ENCODE measurements at regions not wholly inside any gene's neighbourhood (a gene's known extent, or its start where the extent isn't known, plus 50 kb on each side); places are given as distances from the start of the nearest gene placed in this dataset.
"Not testable (repeated sequence)": the region's sequence is repeated elsewhere in the genome, so short reads cannot be mapped to it uniquely, and the experiment has no call there.

GRCh38 chr2:61623747-61624146 is 85.6 kb upstream of the XPO1 start:
- H3K9me3 ChIP-seq (ENCODE audit: control insufficient read depth, insufficient read depth, low read length), result no peaks in the 10 kb centered on the region
- no peaks in the 10 kb centered on the region for H3K36me3 ChIP-seq (ENCODE audit: control insufficient read depth, insufficient read depth, low read length)
- no peak overlapping the region for H3K4me3 ChIP-seq (ENCODE audit: low read depth, low read length)
- H3K9ac ChIP-seq (ENCODE audit: low read depth, low read length), result no peak overlapping the region
- H3K27me3 ChIP-seq (ENCODE audit: control insufficient read depth, insufficient read depth, low read length), result no peaks in the 10 kb centered on the region
- no peaks in the 10 kb centered on the region for H3K4me1 ChIP-seq (ENCODE audit: control insufficient read depth, insufficient read depth, low read length)
- no peak overlapping the region for H3K27ac ChIP-seq (ENCODE audit: low read depth, low read length)

DNA sequence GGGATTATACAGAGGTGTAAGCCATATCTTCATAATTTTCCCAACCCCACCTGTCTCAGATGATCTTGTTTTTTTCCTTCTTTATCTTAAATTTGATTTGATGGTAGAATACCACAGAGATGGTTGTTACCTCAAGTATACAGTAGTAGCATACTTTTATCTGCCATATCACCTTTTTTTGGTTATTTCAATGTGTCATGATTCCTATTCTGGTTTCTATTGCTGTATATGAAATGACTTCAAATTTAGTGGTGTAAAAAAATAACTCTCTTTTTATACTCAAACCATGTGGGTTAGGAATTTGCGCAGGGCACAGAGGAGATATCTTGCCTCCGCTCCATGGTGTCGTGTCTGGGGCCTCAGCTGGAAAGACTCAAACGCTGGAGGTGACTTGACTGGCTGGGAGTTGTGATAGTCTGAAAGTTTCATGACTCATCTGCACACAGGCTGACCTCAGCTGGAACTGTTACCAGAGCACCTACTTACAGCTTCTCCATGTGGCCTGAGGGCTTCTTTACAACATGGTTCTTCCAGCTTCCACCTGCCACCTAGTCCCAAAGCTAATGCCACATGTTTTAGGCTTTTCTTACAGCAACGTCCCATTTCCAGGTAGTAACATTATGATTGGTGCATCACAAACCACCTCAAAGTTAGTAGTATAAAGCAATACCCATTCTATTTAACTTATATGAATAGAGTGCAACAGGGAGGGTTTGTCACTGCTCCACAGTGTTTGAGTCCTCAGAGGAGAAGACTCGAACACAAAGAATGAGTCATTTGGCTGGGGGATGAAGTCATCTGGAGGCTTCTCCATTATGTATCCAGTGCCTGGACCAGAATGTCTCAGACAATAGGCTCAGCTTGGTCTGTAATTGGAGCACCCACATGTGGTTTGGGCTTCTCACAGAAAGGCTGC is 82.3 kb upstream of the XPO1 start:
- no peaks in the 10 kb centered on the region for H3K4me1 ChIP-seq (ENCODE audit: control insufficient read depth, insufficient read depth, low read length)
- H3K4me3 ChIP-seq (ENCODE audit: low read depth, low read length), result no peak overlapping the region
- no peak overlapping the region for H3K9ac ChIP-seq (ENCODE audit: low read depth, low read length)
- H3K27me3 ChIP-seq (ENCODE audit: control insufficient read depth, insufficient read depth, low read length), result no peaks in the 10 kb centered on the region
- no peaks in the 10 kb centered on the region for H3K9me3 ChIP-seq (ENCODE audit: control insufficient read depth, insufficient read depth, low read length)
- H3K36me3 ChIP-seq (ENCODE audit: control insufficient read depth, insufficient read depth, low read length), result no peaks in the 10 kb centered on the region
- H3K27ac ChIP-seq (ENCODE audit: low read depth, low read length), result no peak overlapping the region

- H3K27me3 ChIP-seq (ENCODE audit: control insufficient read depth, insufficient read depth, low read length), result no peaks in the 10 kb centered on the region
- H3K4me1 ChIP-seq (ENCODE audit: control insufficient read depth, insufficient read depth, low read length), result no peaks in the 10 kb centered on the region
- no peaks in the 10 kb centered on the region for H3K9me3 ChIP-seq (ENCODE audit: control insufficient read depth, insufficient read depth, low read length)
- H3K27ac ChIP-seq (ENCODE audit: low read depth, low read length), result no peak overlapping the region
- H3K4me3 ChIP-seq (ENCODE audit: low read depth, low read length), result no peak overlapping the region
- no peaks in the 10 kb centered on the region for H3K36me3 ChIP-seq (ENCODE audit: control insufficient read depth, insufficient read depth, low read length)
- H3K9ac ChIP-seq (ENCODE audit: low read depth, low read length), result no peak overlapping the region
Measured at GRCh38 chr2:61619561-61619960, 81.4 kb upstream of the XPO1 start.

GRCh38 chr2:61617610-61618009 is 79.5 kb upstream of the XPO1 start:
- Histone ChIP-seq H3K9ac (ENCODE audit: low read depth, low read length) (no peak overlapping the region), H3K4me1 (ENCODE audit: control insufficient read depth, insufficient read depth, low read length) (no peaks in the 10 kb centered on the region)

DNA sequence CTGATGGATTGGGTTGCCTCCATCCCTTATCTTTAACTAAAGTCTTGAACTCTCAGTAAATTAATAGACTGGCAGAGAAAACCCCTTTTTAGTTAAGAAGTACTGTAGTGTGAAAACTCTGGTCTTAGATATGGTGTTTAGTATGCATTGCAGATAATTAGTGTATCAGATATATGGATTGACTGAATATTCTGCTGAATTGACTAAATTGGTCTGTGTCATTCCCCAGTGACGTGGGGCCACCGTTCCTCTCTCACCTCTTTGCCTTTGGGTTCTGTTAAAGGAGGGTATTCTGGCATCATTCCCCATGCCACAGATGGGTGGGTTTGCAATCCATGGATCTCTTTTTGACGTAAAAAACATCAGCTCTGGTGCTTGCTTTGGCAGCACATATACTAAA is 67.1 kb upstream of the XPO1 start:
- H3K4me1 ChIP-seq (ENCODE audit: control insufficient read depth, insufficient read depth, low read length), result no peaks in the 10 kb centered on the region
- H3K4me3 ChIP-seq (ENCODE audit: low read depth, low read length), result no peak overlapping the region
- no peak overlapping the region for H3K9ac ChIP-seq (ENCODE audit: low read depth, low read length)
- H3K27me3 ChIP-seq (ENCODE audit: control insufficient read depth, insufficient read depth, low read length), result no peaks in the 10 kb centered on the region
- H3K9me3 ChIP-seq (ENCODE audit: control insufficient read depth, insufficient read depth, low read length), result no peaks in the 10 kb centered on the region
- no peaks in the 10 kb centered on the region for H3K36me3 ChIP-seq (ENCODE audit: control insufficient read depth, insufficient read depth, low read length)
- no peak overlapping the region for H3K27ac ChIP-seq (ENCODE audit: low read depth, low read length)

More at GRCh38 chr2:61617610-61618009, 79.5 kb upstream of the XPO1 start:
- no peak overlapping the region for H3K27ac ChIP-seq (ENCODE audit: low read depth, low read length)
- H3K4me3 ChIP-seq (ENCODE audit: low read depth, low read length), result no peak overlapping the region
- no peaks in the 10 kb centered on the region for H3K27me3 ChIP-seq (ENCODE audit: control insufficient read depth, insufficient read depth, low read length)
- H3K36me3 ChIP-seq (ENCODE audit: control insufficient read depth, insufficient read depth, low read length), result no peaks in the 10 kb centered on the region
- H3K9me3 ChIP-seq (ENCODE audit: control insufficient read depth, insufficient read depth, low read length), result no peaks in the 10 kb centered on the region

DNA sequence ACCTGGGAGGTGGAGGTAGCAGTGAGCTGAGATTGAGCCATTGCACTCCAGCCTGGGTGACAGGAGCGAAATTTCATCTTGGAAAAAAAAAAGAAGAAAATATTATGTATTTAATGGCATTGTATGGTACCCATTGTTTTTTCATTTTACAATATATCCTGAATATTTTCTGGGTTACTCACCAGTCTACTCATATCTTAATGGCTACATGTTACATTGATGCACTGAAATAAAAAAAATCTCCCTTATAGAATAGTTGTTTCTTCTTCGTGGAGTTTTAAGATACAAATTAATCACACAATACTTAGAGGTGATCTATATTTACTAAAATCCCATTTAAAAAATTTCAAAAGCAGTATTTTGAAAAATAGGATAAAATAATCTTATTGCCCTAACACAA is 66.3 kb upstream of the XPO1 start:
- Histone ChIP-seq H3K4me1 (ENCODE audit: control insufficient read depth, insufficient read depth, low read length) (no peaks in the 10 kb centered on the region), H3K9ac (ENCODE audit: low read depth, low read length) (no peak overlapping the region), H3K27ac (ENCODE audit: low read depth, low read length) (no peak overlapping the region), H3K36me3 (ENCODE audit: control insufficient read depth, insufficient read depth, low read length) (no peaks in the 10 kb centered on the region), H3K27me3 (ENCODE audit: control insufficient read depth, insufficient read depth, low read length) (no peaks in the 10 kb centered on the region), H3K4me3 (ENCODE audit: low read depth, low read length) (no peak overlapping the region), H3K9me3 (ENCODE audit: control insufficient read depth, insufficient read depth, low read length) (no peaks in the 10 kb centered on the region)

DNA sequence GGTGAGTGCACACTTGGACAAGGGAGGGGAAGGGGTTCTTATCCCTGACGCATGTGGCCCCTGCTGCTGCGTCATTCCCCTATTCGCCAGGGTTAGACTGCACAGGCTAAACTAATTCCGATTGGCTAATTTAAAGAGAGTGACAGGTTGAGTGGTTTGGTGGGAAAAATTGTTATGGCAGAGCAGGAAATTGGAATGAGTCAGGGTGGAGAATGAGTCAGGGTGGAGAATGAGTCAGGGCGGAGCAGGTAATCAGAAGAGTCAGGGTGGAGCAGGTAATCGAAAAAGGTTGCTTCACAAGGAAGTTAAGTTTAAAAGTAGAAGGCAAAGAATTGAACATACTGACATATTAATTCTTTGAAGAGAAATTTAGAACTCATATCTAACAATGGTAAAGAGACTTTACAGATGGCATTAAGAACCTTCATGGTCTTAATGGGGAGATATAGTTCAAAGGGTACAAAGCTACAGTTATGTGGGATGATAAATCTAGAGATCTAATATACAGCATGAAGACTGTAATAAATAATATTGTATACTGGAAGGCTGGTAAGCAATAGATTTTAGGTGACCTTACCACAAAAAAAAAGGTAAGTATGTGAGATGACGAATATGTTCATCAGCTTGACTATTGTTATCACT is 60.5 kb upstream of the XPO1 start:
- not testable (repeated sequence) for H3K27me3 ChIP-seq (ENCODE audit: control insufficient read depth, insufficient read depth, low read length); H3K9ac ChIP-seq (ENCODE audit: low read depth, low read length); H3K4me3 ChIP-seq (ENCODE audit: low read depth, low read length); H3K36me3 ChIP-seq (ENCODE audit: control insufficient read depth, insufficient read depth, low read length); H3K9me3 ChIP-seq (ENCODE audit: control insufficient read depth, insufficient read depth, low read length)
- peak overlapping the region; percentile 92 for H3K27ac ChIP-seq (ENCODE audit: low read depth, low read length)
- peaks cover 15% of the 10 kb centered on the region for H3K4me1 ChIP-seq (ENCODE audit: control insufficient read depth, insufficient read depth, low read length)

GRCh38 chr2:61597300-61598289 is 59.4 kb upstream of the XPO1 start:
- Histone ChIP-seq H3K4me1 (ENCODE audit: control insufficient read depth, insufficient read depth, low read length) (peaks cover 15% of the 10 kb centered on the region), H3K27ac (ENCODE audit: low read depth, low read length) (peak overlapping the region; percentile 92), H3K36me3 (ENCODE audit: control insufficient read depth, insufficient read depth, low read length) (no peaks in the 10 kb centered on the region), H3K9me3 (ENCODE audit: control insufficient read depth, insufficient read depth, low read length) (no peaks in the 10 kb centered on the region), H3K9ac (ENCODE audit: low read depth, low read length) (no peak overlapping the region), H3K4me3 (ENCODE audit: low read depth, low read length) (no peak overlapping the region), H3K27me3 (ENCODE audit: control insufficient read depth, insufficient read depth, low read length) (no peaks in the 10 kb centered on the region)

- not testable (repeated sequence) for H3K4me3 ChIP-seq (ENCODE audit: low read depth, low read length); H3K36me3 ChIP-seq (ENCODE audit: control insufficient read depth, insufficient read depth, low read length); H3K9me3 ChIP-seq (ENCODE audit: control insufficient read depth, insufficient read depth, low read length); H3K9ac ChIP-seq (ENCODE audit: low read depth, low read length); H3K27me3 ChIP-seq (ENCODE audit: control insufficient read depth, insufficient read depth, low read length); H3K27ac ChIP-seq (ENCODE audit: low read depth, low read length)
- peaks cover 15% of the 10 kb centered on the region for H3K4me1 ChIP-seq (ENCODE audit: control insufficient read depth, insufficient read depth, low read length)
Measured at GRCh38 chr2:61594201-61594600, 56.0 kb upstream of the XPO1 start.

DNA sequence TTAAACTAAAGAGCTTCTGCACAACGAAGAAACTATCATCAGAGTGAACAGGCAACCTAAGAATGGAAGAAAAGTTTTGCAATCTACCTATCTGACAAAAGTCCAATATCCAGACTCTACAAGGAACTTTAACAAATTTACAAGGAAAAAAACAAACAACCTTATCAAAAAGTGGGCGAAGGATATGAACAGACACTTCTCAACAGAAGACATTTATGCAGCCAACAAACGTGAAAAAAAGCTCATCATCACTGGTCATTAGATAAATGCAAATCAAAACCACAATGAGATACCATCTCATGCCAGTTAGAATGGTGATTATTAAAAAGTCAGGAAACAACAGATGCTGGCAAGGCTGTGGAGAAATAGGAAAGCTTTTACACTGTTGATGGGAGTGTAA is 55.5 kb upstream of the XPO1 start:
- H3K4me3 ChIP-seq (ENCODE audit: low read depth, low read length); H3K36me3 ChIP-seq (ENCODE audit: control insufficient read depth, insufficient read depth, low read length); H3K9ac ChIP-seq (ENCODE audit: low read depth, low read length); H3K27me3 ChIP-seq (ENCODE audit: control insufficient read depth, insufficient read depth, low read length); H3K9me3 ChIP-seq (ENCODE audit: control insufficient read depth, insufficient read depth, low read length); H3K27ac ChIP-seq (ENCODE audit: low read depth, low read length): not testable (repeated sequence)
- peaks cover 15% of the 10 kb centered on the region for H3K4me1 ChIP-seq (ENCODE audit: control insufficient read depth, insufficient read depth, low read length)

All from HUES48 (cell line).